ENCODE measurements at regions not wholly inside any gene's neighbourhood (a gene's known extent, or its start where the extent isn't known, plus 50 kb on each side); places are given as distances from the start of the nearest gene placed in this dataset.

DNA sequence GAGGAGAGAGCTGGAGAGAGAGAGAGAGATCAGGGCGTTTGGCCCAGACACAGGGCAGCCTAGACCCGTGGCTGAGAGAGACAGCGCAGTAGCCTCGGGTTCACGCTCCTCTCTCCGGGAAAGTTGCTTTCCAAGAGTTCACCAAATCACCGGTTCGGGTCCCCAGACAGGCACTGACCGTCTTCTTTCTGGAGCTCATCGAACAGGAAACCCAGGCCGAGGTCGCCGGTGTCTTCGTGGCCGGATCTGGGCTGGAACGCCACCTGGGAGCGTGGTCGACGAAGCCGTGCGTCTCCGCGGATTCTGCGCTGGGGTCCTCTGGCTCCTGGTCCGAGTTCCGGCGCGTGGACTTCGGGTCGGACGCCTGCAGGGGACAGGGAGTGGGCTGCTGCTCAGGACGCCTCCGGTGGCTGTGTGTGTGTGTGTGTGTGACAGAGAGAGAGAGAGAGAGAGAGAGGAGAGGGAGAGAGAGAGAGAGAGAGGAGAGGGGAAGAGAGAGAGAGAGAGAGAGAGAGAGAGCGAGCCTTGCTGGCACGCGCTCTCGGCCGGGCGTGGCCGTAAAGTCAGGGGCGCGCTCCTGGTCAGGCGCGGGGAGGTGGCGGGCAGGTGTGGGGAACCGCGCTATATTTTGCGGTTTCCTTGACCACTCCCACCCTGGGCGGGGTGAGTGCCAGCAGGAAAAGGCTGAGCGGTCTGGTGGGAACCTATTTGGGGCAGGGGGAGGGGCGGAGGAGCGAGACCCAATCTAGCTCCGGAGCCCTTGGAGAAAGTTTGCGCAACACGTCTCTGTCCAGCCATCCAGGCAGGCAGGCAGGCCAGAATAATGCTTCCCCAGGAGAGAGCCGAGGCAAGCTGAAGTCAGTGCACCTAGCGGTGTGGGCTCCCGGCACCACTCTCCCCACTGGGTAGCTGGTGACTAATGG lies 62.1 kb downstream of the RHOXF2B start:
- TF ChIP-seq, protein P1, sequence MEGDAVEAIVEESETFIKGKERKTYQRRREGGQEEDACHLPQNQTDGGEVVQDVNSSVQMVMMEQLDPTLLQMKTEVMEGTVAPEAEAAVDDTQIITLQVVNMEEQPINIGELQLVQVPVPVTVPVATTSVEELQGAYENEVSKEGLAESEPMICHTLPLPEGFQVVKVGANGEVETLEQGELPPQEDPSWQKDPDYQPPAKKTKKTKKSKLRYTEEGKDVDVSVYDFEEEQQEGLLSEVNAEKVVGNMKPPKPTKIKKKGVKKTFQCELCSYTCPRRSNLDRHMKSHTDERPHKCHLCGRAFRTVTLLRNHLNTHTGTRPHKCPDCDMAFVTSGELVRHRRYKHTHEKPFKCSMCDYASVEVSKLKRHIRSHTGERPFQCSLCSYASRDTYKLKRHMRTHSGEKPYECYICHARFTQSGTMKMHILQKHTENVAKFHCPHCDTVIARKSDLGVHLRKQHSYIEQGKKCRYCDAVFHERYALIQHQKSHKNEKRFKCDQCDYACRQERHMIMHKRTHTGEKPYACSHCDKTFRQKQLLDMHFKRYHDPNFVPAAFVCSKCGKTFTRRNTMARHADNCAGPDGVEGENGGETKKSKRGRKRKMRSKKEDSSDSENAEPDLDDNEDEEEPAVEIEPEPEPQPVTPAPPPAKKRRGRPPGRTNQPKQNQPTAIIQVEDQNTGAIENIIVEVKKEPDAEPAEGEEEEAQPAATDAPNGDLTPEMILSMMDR (IDR thresholded peaks at IDR 0.05): peak in 2 of 6 experiments; percentile 11 to 14
- TF ChIP-seq POLR2A (IDR thresholded peaks at IDR 0.05): no peak
- TF ChIP-seq POLR2AphosphoS5 (IDR thresholded peaks at IDR 0.05): no peak
